BJ (cell line): ENCODE measurements at regions not wholly inside any gene's neighbourhood (a gene's known extent, or its start where the extent isn't known, plus 50 kb on each side); places are given as distances from the start of the nearest gene placed in this dataset.

Source experiments
- CTCF ChIA-PET: fragments of 350-600 bp; formaldehyde crosslinking; extraction: SDS; loops from one replicate; lab custom pipeline; 2021; ENCODE audit warnings: antibody characterized with exemption, inconsistent platforms; lab: Yijun Ruan, JAX
- POLR2A ChIA-PET: fragments of 300-600 bp; sonication (Branson Sonifier 250); formaldehyde crosslinking; extraction: SDS; loops from one replicate; lab custom pipeline; 2021; ENCODE audit warnings: antibody characterized with exemption; lab: Charles Lee
- DNase-seq: peaks from one replicate; pipeline ENCODE4 v3.0.0-alpha.2; 2011; ENCODE audit warnings: low read depth
- H3K27me3 ChIP-seq: 2 replicates; pipeline ENCODE4 v1.6.0; 2011; ENCODE audit warnings: low read length; ENCODE audit not compliant: control insufficient read depth, insufficient read depth
- H3K36me3 ChIP-seq: 2 replicates; pipeline ENCODE4 v1.5.1; 2011; ENCODE audit warnings: low read length; ENCODE audit not compliant: control insufficient read depth, insufficient read depth
- H3K4me3 ChIP-seq: 2 replicates; pipeline ENCODE4 v1.5.1; 2011; ENCODE audit warnings: low read depth, mild to moderate bottlenecking, control low read depth, low read length
- TF ChIP-seq, protein P1 (sequence below): IDR thresholded peaks from 2 replicates; pipeline ENCODE4 v1.5.1; 2011; ENCODE audit warnings: low read depth, mild to moderate bottlenecking, control low read depth, inconsistent platforms, low read length, moderate library complexity; ENCODE audit not compliant: insufficient read depth

DNA sequence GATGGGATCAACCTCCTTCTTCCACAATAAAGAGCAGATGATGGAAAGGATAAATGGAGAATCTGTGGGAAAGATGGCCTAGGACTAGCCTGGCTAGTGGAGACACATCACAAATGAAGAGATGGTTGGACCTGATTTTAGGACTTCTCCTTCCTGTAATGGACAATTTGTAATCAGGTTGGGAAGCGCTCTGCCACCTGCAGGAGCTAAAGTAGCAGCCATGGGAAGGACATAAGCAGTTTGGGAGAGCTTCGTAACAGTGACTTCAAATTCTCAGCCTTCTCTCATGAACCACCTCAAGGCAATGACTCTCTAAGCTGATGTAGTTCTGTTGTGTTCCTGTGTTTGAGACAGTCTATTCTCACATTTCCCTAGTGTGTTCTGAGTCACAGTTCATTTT, 137.9 kb upstream of the BMP2 start:
- Histone ChIP-seq H3K4me3 (no peak overlapping the region), H3K36me3 (no peaks in the 10 kb centered on the region), H3K27me3 (no peaks in the 10 kb centered on the region)
- TF ChIP-seq, protein P1, sequence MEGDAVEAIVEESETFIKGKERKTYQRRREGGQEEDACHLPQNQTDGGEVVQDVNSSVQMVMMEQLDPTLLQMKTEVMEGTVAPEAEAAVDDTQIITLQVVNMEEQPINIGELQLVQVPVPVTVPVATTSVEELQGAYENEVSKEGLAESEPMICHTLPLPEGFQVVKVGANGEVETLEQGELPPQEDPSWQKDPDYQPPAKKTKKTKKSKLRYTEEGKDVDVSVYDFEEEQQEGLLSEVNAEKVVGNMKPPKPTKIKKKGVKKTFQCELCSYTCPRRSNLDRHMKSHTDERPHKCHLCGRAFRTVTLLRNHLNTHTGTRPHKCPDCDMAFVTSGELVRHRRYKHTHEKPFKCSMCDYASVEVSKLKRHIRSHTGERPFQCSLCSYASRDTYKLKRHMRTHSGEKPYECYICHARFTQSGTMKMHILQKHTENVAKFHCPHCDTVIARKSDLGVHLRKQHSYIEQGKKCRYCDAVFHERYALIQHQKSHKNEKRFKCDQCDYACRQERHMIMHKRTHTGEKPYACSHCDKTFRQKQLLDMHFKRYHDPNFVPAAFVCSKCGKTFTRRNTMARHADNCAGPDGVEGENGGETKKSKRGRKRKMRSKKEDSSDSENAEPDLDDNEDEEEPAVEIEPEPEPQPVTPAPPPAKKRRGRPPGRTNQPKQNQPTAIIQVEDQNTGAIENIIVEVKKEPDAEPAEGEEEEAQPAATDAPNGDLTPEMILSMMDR: no peak
- DNase-seq: no peak
- CTCF ChIA-PET: no interaction called here
- POLR2A ChIA-PET: no interaction called here

DNA sequence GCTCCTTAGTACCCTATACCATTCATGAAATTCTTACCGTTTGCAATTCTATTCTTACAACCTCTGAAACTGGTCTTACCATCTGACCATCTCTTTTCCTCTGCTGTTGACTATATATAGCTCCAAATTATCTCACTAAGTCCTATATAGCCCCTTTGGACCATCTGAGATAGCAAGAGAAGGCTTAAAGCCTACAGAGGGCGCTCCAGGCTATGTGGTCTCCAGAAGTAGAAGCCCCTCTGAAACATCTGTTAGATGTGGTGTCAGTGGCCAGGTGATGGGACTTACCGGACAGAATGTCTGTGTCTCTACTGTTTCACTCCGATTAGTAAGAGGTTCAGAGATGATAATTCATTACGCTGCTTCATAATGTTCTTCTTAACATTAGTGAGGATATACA, 140.7 kb upstream of the BMP2 start:
- ChIA-PET POLR2A (no interaction called here), CTCF (no interaction called here)
- TF ChIP-seq, protein P1: no peak
- Histone ChIP-seq H3K4me3 (no peak overlapping the region), H3K27me3 (no peaks in the 10 kb centered on the region), H3K36me3 (no peaks in the 10 kb centered on the region)
- no peak for DNase-seq

DNA sequence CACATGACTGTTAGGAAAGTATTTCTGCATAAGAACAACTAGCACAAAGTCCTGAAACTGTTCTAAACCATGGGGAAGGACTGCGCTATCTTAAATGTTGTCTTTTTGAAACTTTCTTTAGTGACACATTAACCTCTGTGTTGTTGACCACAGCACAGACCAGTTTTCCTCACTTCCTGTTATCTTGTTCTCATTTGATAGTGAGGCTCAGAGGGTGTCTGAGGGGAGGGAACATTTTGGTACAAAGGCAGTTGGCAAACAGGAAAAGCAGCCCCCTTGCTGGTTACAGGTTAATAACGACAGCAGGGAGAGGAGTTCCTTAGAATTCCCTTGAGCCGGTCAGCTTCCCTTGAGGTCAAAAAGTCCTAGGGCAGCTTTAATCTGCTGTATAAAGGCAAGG, 143.5 kb upstream of the BMP2 start:
- no peaks in the 10 kb centered on the region for H3K27me3 ChIP-seq
- POLR2A ChIA-PET: no interaction called here
- TF ChIP-seq, protein P1: no peak
- H3K4me3 ChIP-seq: no peak overlapping the region
- no peaks in the 10 kb centered on the region for H3K36me3 ChIP-seq
- no peak for DNase-seq
- CTCF ChIA-PET: interaction anchor here (1.1 to 1.6 kb wide), 2 partner anchors 41 to 90 kb away, joined by 3 to 5 read pairs; no protein-coding TSS in a partner anchor

DNA sequence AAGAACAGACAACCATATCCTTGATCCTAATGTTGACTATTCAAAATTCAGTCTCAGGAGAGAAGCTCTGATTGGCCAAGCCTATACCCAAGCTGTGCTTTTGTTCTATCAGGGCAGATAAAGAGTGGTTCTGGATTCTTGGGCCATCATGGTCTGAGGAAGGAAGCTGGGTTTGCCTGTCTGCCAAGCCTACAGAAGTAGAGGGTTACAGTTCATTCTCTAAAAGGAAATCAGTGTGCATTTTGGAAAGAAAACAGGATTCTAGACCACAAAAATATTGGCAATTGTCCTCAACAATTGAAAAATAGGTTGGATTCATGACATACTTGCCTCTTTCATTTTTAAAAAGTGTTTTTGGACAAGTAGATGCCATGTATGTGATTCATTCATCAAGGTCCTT, 145.4 kb upstream of the BMP2 start:
- TF ChIP-seq, protein P1: no peak
- ChIA-PET CTCF (interaction anchor here (1.1 kb wide), 1 partner anchor 11 kb away, joined by 3 read pairs; no protein-coding TSS in a partner anchor), POLR2A (no interaction called here)
- no peak for DNase-seq
- H3K36me3 ChIP-seq: no peaks in the 10 kb centered on the region
- H3K27me3 ChIP-seq: no peaks in the 10 kb centered on the region
- H3K4me3 ChIP-seq: no peak overlapping the region

DNA sequence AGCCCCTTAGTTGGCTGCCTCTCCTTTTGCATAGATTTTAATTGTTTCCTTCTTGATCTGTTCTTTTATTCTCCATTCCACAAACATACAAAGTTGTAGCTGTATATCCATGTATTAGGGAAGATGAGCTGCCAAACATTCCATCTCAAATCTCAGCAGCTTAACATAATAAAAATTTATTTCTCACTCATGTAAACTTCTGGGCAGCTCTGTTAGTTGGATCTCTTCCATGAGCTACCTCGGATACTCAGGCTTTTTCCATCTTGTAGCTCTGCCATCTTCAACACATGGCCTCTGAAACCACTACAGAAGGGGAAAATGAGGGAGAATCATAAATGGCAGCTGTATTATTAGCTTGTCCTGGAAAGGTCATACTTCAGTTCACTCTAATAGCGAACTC, 149.4 kb upstream of the BMP2 start:
- CTCF ChIA-PET: no interaction called here

More for the DNA sequence above, 149.4 kb upstream of the BMP2 start:
- TF ChIP-seq, protein P1: no peak
- Histone ChIP-seq H3K36me3 (no peaks in the 10 kb centered on the region), H3K27me3 (no peaks in the 10 kb centered on the region), H3K4me3 (no peak overlapping the region)
- DNase-seq: no peak
- POLR2A ChIA-PET: no interaction called here
